Fibroblast of villous mesenchyme (primary cell): ENCODE measurements at regions not wholly inside any gene's neighbourhood (a gene's known extent, or its start where the extent isn't known, plus 50 kb on each side); places are given as distances from the start of the nearest gene placed in this dataset.

Source experiments
- DNase-seq: peaks from one replicate; pipeline ENCODE4 v3.0.0-alpha.2; 2010; ENCODE audit warnings: low read depth
- H3K4me3 ChIP-seq: 2 replicates; pipeline ENCODE4 v1.5.1; 2011; ENCODE audit warnings: low read depth, mild to moderate bottlenecking, low read length
- TF ChIP-seq, protein P1 (sequence below): IDR thresholded peaks from 2 replicates; pipeline ENCODE4 v1.5.1; 2012; ENCODE audit warnings: low read depth, mild to moderate bottlenecking, low read length; ENCODE audit not compliant: insufficient read depth

DNA sequence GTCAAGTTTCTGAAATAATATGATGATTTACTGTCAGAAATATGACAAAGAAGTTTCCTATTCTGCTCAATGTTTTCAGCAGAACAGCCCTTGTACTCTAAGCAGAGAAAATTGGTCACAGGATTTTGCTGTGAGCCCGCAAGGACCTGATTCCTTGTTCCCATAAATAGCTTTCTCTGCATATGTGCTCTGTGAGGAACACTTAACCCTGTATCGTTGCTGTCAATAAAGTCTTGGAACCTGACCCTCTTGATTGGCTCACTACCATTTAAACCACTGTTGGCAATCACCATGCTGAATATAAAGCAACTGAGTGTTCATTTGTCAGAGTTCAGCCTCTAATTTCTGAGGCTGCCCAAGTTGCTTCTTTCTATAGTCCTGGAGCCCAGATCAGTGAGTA is 158.2 kb upstream of the NOCT start:
- H3K4me3 ChIP-seq, result no peak overlapping the region
- DNase-seq, result no peak
- TF ChIP-seq, protein P1, sequence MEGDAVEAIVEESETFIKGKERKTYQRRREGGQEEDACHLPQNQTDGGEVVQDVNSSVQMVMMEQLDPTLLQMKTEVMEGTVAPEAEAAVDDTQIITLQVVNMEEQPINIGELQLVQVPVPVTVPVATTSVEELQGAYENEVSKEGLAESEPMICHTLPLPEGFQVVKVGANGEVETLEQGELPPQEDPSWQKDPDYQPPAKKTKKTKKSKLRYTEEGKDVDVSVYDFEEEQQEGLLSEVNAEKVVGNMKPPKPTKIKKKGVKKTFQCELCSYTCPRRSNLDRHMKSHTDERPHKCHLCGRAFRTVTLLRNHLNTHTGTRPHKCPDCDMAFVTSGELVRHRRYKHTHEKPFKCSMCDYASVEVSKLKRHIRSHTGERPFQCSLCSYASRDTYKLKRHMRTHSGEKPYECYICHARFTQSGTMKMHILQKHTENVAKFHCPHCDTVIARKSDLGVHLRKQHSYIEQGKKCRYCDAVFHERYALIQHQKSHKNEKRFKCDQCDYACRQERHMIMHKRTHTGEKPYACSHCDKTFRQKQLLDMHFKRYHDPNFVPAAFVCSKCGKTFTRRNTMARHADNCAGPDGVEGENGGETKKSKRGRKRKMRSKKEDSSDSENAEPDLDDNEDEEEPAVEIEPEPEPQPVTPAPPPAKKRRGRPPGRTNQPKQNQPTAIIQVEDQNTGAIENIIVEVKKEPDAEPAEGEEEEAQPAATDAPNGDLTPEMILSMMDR, result no peak

DNA sequence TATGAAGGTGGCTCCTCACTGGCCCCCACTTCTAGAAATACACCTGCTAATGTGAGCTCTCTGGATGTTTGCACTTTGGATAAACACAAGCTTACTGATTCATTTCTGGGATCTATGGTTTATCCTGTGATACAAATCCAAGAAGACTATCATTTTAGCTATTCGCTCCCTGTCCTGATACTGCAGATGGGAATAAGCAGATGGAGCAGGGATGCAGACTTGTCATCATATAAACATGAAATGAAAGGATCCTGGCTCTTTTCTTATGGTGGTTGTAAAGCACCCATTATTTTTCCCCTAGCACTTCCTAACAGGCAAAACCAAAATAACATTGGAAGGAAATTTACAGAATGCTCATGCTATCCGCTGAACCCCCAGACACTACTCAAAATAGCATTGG is 162.9 kb upstream of the NOCT start:
- DNase-seq, result no peak
- TF ChIP-seq, protein P1, result no peak
- H3K4me3 ChIP-seq, result no peak overlapping the region

DNA sequence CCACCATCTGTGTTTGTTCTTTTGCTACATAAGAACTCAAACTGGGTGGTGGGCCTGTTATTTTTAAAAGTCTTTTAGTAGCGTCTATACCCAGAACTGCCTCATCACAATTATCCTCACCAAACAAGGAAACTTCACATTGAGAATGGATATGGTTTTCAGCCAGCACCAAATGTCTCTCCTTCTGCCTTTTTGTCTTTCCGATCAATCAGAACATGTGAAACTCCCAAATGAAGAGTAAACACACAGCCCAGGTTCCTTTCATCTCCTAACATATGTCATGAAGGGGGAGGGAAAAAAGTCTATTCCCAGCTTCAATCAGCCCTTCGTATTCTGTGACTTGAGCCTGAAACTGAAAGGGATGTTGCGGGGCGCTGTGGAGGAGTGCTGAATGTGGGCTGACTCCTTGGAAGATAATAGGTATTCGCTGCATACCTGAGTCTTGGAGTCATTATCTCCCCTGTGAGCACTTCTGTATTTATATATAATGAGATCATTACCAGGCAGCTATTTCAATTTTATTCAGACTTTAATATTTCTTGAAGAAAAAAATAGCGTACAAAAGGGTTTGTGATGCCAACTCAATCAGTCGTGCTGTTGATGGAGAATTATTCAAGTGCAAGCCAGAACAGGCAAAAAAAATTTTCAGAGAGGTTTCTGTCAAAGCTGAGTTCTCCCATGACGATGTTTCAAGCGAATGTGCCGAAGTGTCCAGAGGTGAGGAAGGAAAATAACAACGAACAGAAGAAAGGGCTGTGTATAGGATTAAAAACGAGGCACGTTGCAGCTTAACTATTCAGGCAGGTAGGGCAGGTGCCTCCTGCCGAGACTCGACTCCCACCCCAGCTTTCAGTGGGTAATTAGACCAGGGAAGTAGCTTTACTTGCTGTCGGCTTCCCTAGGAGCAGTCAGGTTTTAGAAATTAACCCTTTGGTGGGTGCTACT is 163.9 kb upstream of the NOCT start:
- TF ChIP-seq, protein P1, result no peak
- H3K4me3 ChIP-seq, result no peak overlapping the region
- no peak for DNase-seq

DNA sequence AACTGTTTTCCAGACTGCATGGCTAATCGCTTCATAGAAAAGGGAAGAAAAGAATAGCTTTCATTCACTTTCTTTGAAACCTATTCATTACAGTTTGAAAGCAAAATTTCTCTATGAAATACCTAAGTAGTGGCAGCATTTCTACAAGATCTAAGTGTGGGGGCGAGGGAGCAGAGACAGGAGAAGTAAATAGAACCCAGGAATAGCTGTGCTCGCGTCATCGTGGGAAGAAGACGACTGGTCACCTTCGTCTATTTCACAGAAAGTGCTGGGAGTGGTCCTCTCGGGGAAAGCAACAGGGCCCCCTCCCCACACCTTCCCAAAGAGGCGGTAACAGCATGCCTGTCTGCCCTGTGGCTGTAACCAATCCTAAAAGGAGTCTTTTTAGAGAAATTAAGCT is 169.9 kb upstream of the NOCT start:
- no peak for DNase-seq
- H3K4me3 ChIP-seq, result no peak overlapping the region
- TF ChIP-seq, protein P1, result no peak

DNA sequence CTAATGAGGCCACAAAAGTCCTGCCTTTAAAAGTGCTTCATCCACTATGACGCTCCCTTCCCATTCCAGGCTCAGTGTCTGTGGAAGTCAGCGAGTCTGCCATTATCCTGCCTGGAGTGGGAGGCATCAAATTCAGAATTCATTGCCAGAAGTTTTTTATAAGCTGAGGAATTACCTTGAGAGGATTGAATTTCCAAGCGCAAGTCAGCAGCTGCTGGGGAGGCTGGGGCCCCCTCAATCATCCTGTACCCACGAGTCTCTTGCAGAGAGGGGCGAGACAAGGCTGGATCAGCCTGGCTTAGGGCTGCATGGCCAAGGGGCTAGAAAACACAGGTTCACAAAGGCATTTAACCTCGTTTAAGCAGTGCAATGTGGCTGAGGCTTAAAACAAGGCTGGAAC is 170.5 kb upstream of the NOCT start:
- no peak overlapping the region for H3K4me3 ChIP-seq
- TF ChIP-seq, protein P1, result no peak
- DNase-seq, result no peak

DNA sequence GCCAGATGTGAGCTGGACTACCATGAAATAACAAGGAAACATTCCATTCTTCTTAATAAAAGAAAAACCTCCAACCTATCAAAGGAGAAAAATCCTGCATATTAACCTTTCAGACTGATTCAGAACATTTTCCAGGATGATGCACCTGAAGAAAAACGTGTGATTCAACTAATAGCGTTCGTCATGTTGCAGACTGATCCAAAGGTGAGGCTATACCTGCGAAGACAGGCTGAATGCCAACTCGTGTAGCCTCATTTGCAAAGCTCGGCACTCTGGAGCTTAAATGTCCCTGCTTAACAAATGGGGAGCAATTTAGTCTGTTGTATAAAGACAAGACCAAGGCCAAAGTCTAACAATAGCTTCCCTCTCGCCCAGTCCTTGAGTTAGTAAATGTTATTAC is 172.0 kb upstream of the NOCT start:
- no peak for DNase-seq
- TF ChIP-seq, protein P1, result no peak
- no peak overlapping the region for H3K4me3 ChIP-seq
